Activated T-cell treated with anti-CD3 and anti-CD28 coated beads, Interleukin-2, amount 50 U/mL, for 1 hour (primary cell): ENCODE measurements at regions not wholly inside any gene's neighbourhood (a gene's known extent, or its start where the extent isn't known, plus 50 kb on each side); places are given as distances from the start of the nearest gene placed in this dataset.
"Not testable (repeated sequence)": the region's sequence is repeated elsewhere in the genome, so short reads cannot be mapped to it uniquely, and the experiment has no call there.

ENCODE experiments used
- DNase-seq: peaks from one replicate; pipeline ENCODE4 v3.0.0-alpha.2; 2020

DNA sequence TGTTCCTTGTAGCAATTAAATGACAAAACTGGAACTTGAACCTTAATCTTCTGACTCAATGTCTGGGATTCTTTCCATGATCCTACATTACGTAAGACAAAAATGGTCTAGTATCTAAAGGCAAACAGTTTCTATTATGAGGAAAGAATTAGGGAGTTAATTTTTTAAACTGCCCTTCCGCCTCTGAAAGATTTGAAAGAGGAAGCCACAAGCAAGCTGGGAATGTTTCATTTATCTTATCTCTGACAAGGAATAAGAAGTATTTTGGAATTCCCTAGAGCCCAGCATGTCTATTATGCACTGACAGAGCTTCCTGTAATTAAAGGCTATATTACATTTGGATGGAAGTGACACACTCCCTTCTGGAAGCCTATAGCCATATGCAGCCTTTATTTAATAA lies 558.8 kb upstream of the CDH2 start:
- DNase-seq = no peak

DNA sequence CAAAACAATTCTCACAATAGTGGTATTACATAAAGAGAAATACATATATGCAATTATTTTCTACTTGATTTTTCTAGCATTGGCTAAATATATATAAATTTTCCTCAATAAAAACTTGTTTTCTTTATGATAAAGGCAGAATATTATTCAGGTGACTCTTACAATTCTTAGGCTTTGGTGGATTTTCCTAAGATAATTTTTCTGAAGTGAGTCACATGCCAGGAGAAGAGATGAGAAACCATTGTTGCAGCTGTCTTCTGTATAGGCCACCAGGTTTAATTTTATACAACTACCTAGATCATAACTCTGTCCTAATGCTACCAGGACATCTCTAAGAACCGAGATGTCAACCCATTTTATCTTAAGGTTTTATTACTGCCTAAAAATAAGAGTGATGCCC lies 552.4 kb upstream of the CDH2 start:
- DNase-seq = no peak

DNA sequence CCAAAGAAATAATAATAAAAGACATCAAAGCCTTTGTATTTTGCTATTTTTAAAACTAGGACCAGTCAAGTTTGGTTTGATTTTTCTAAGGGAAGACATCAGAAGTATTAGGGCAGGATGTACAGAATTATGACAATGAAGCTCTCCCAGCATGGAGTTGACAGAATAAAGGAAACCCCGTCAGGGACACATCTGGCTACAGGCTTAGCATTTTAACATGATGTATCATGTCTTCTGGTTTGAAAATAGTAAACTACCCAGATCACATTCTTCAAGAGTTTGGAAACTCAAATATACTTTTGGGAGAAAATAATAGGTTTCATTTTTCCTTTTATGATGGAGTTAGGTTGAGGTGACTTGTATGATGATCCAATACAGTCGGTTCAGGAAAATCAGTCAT lies 552.0 kb upstream of the CDH2 start:
- DNase-seq = no peak

DNA sequence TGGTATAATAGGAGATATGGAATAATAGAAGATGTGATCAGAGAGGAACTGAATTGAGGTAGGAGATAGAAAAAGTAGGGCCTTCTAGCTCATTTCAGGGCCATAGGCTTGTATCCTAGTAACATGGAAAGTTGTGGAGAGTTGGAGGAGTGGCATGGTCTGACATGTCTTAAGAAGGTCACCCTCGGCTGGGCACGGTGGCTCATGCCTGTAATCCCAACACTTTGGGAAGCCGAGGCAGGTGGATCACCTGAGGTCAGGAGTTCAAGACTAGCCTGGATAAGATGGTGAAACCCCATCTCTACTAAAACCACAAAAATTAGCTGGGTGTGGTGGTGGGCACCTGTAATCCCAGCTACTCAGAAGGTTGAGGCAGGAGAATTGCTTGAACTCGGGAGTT lies 550.3 kb upstream of the CDH2 start:
- not testable (repeated sequence) for DNase-seq

DNA sequence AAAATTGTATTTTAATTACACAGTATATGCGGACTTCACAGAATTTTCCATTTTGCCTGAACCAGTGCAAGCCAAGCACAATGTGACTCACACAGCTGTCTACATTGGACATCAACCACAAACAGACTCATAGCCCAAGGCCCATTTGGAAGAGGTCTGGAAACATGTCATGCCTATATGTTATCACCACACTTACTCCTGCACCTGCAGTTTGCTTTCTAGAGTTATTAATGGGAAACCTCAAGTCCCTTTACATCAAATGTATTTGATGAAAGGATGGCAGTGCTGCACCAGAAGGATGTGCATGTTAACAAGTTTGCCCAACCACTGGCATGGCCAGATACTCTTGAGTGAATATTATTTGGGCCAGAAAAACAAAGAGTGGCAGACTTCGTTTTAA lies 548.9 kb upstream of the CDH2 start:
- no peak for DNase-seq

DNA sequence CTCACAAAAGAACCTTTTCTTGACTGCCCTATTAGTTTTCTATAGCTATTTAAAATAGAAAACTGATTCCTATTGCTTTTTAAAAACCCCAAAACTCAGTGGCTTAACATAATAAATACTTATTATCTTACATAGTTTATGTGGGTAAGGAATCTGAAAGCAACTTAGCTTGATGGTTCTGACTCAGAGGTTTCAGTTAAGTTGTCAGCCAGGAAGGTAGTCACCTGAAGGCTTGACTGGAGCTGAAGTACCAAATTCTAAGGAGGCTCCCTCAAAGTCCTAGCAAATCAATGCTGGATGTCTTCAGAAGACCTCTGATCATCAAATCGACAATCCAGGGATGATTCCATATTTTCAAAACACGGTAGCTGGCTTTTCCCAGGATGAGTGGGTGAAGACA lies 546.6 kb upstream of the CDH2 start:
- no peak for DNase-seq

DNA sequence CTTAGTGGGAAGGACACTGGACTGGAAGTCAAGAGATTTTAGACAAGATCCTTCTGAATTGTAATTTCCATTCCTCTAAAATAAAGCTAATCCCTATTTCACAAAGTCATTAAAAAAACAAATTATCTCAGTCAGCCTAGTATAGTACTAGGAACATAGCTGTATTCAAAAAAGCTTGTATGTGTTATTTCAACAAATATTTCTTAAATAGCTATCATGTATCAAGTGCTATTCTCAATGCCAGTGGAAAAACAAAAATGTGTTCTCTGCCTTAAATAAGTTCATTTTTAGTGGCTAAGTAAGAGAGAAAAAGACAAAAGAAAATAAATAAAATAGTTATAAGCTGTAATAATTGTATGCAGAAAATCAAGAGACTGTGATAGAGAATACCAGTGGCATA lies 541.8 kb upstream of the CDH2 start:
- no peak for DNase-seq

DNA sequence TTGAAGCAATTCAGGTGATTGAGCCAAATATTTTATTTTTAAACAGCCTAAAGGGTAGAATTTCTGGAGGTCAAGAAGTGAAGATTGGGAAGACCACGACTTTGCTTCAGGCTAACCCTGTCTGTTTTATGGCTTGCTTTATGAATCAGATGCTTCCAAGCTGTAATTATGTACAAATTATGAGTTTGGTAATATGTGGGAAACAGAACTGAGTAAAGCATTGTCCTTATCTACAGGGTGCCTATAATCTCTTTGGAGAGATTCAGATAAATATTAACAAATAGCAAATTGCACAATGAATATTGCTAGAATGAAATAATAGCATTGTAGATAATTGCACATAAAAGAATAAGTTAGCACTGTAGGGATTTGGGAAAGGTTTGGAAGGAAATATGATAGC lies 539.4 kb upstream of the CDH2 start:
- DNase-seq = no peak

DNA sequence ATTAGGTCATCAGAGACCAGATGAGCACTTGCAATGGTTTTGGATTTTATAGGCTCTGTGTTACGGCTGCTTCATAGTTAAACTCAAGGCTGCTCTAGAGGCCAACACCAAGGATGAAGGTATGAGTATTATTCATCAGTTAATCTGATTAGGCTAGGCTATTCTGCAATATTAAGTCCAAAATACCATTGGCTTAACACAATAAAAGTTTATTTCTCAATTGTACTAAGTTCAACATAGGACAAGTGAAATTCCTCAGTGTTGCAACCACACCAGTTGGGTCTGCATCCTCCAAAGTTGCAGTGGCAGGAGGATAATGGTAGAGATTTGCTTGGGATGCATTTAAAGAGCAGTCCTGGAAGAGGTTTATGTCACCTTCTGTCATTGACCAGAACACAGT lies 538.3 kb upstream of the CDH2 start:
- no peak for DNase-seq

DNA sequence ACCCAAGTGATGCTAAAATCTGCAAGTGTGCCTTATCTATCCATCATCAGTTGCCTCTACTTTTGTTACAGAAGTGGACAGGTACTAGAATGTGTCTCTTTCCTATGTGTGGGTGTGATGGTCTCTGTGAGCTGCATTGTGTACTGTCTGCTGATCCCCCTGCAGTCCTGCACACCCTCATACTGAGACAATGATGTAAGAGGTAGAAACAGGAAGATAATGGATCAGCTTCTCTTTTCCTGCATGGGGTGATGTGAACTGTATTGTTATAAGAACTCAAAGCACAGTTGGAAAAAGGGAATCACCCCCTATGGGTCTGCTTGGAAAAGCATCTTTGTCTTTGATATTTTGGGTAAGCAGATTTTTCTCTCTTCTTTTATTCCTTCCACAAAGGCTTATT lies 537.6 kb upstream of the CDH2 start:
- no peak for DNase-seq

DNA sequence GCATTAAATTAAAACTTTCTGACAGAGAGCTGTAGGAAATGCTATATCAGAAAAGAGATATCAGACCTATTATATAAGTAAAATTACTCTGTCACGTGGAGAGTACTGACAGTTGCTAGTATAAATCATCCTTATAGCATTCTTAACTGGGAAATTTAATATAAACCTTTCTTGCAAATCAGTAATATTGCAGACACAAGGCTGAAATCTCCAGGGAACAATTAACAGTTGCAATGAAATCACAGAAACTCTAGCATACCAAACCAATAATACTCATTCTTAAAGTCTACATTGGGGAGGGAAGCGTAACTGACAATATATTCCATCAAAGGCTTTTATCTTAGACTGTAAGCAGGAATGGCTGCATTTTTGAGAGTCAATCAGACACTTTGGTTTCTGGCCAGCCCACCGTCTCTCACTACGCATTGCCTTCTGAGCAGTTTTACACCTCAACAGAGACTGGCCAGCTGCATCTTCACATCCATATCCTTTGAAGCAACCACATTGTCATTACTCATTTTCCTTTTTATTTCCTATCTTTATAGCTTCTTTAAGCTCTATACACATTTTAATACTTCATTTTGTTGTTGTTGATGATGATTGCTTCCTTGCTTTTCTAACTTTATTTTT lies 536.0 kb upstream of the CDH2 start:
- no peak for DNase-seq

DNA sequence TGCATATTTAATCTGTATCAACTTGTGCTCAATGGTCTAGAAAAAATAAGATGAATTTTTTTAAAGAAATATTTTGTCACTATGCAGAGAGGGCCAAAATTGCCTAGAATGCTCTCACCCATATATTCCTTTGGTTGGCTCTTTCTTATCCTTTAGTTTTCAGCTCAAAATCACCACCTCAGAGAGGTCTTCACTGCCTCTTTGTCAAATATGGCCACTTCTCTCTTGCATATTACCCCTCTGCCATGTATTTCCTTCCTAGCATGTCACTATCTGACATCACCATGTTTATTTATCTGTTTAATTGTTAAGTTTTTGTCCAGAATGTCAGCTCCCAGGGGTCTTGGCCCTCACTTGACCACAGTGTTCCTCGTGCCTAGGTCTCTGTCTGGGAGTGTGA lies 535.2 kb upstream of the CDH2 start:
- no peak for DNase-seq

DNA sequence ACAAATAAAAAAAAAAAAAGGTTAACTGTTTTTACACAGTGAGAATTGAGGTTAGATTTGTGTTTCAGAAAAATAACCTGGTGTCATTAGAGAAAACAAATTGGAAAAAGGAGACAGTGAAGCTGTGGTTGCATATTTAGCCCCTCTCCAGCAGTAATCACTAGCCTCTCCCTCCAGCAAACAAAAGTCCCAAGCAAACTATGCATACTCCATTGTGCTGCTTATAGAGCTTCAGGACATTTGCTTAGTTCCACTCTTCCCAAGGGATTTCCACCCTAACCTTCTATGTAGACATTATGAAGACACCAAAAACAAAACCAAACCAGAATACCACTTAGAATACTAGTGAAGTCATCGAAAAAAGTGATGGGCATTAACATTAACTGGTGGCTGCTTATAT lies 534.2 kb upstream of the CDH2 start:
- no peak for DNase-seq

DNA sequence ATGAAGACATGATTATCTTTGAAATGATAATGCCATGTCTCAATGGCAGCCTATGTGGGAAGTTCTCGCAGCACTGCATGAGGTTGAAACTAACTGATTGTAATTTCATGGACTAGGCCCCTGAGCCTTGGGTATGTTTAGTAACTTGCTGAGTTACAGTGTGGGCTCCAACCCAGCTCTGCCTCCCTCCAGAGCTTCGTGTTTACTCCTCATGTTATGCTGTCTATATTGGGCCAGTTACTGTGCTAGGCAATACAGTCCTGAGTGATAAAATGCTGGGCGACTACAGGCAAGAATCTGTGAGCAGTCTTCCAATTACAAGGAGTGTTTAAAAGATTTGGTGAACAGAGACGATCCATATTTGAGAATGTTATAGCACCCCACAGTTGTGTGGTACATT lies 530.1 kb upstream of the CDH2 start:
- DNase-seq = no peak

DNA sequence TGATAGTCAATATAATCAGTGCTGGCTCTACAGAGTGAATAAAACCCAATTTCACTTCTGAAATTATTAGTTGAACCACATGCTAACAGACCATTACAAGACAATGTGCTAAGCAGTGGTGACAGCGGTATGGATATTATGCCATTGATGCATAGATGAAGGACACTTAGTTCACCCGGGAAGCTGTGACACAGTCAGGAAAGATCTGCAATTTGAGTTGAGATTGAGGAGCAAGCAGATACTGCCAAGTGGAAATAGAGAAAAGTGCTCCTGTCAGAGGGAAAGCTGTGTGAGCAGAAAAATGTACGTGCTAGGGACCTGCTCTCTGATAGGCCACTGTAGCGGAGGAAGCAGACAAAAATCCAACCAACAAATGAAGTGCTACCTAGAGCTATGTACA lies 529.5 kb upstream of the CDH2 start:
- no peak for DNase-seq

DNA sequence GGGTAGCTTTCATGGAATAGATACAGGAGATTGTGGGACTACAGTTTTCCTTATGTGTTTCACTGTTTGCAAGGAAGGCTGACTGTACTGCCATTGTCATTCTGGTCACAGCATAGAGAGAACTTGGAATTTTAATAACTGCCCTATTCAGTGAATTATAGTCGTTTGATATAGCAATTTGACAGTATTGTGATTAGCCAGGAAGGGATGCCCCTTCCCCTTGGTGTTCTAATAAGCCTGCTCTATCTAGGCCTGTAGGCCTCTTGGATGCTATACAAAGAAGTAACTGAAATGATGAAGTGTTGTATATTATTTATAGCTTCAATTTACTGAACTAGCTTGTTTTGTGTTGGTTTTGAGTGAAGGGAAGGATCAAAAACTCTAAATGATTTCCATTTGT lies 528.6 kb upstream of the CDH2 start:
- DNase-seq = no peak

DNA sequence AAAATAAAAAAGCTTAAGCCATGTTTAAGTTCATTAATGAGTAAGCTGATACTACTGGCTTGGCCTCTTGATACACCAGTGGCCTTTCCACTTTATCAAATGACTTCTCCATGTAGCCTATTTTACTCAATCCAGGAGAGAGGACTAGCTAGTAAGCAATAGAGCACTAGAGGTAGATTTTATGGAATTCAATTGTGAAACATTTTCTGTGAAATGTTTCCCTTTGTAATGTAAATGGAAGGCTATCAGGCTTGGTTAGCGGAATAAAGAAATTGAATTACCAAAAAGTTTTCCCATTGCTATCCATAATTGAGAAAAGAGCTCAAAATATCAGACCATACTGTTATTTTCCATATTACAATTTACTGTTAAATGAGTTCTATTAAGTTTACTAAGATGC lies 515.4 kb upstream of the CDH2 start:
- DNase-seq = no peak

DNA sequence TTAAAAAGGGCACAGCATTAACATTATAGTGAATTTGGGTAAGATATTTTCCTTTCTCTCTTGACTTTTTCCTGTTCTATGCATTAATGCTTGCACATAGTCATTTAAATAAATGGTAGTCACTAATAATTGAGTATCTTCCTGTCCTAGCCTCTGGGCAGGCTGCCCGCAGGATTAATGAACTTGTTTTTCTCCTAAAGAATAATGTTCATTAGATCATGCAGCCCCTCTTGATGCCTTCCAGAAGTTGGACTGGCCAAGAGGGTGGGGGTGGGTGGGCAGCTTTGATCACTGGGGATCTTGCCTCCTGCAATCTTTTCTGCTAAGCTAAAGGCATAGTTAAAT lies 514.5 kb upstream of the CDH2 start:
- DNase-seq = no peak

DNA sequence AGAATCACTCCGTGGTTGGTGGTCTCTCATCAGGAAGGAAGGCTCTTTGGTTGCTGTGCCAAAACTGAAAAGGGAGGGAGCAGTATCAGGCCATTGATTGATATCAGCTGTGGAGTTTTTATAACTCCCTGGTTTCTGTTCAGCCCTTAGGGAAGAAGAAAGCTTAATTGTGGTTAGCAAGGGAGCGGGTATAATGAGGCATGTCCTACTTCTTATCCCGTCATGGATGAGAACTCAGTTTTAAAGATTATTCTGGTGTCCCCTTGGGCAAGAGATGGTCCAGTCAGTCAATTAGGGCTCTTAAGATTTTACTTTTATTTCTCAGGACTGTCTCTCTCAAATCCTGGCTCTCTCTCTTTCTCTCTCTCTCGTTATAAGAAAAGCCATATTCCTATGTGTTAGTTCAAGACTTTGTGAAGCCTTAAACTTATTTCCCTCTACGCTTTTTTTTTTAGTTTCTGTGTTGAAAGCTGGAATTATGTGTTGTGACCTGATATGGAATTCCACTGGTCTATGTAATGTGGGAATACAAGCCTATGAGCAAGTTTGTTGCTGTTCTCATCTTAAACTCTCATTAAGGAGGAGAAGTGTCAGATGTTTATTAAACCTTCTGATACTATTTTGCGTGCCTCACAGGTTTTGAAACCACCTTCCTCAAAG lies 514.0 kb upstream of the CDH2 start:
- no peak for DNase-seq

DNA sequence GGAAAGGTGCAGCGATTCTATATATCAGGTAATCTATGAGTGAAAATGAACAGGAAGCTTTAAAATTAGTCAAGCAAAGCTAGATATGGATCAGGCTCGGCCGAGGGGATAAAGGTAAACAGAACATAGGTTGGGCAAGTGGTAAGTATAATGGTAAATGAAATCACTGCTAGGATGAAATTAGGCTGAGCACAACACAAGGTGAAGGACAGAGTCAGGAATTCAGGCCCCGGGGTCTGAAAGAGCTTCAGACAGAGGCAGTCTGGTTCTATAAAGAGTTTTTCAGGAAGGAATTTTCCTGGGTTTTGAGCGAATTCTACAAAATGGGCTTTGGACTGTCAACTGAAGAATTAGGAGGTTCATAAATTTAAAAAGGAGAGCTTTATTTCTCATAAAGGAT lies 513.2 kb upstream of the CDH2 start:
- no peak for DNase-seq

DNA sequence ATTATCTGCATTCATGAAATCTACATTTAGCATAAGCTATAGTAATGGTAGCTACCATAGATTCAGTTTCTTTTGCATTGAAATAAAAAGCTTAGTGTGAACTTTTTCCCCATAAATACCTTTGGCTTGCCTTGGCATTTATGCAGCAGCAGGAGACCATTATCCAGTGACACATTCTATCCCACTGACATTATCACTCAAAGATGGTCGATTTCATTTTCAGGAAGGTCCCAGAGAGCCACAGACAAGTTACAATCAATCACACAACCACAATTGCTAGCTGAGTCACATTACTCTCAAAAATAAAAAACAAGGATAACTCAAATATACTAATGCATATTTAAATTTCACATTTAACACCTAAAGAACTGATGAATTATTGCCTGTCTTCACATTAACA lies 512.7 kb upstream of the CDH2 start:
- DNase-seq = no peak

DNA sequence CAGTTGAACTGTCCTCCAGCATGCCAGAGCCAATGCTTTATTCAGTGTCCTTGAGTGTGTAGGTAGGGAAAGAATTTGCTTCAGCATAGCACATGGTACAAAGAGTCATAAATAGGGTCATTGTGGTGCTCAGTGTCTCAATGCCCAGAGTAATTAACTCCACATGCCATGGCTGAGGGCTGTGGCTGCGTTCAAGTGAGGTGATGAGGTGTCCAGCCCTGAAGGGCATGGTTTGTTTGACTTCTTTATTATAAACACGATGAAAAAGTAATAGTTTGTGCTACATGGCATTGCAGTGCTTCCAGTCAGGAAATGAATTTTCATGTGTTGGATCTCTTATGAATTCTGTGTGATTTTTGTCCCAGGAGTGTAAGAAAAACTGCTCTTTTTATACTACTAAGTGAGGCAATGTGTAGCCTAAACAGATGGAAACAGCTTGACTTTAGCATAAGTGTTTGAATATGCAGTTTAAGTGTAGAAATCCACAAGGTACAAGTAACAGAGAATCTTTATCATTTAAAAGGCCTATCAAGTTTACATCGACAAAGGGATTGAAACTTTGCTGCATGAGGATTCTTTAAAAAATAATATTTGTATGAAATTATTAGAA lies 507.9 kb upstream of the CDH2 start:
- DNase-seq = no peak

DNA sequence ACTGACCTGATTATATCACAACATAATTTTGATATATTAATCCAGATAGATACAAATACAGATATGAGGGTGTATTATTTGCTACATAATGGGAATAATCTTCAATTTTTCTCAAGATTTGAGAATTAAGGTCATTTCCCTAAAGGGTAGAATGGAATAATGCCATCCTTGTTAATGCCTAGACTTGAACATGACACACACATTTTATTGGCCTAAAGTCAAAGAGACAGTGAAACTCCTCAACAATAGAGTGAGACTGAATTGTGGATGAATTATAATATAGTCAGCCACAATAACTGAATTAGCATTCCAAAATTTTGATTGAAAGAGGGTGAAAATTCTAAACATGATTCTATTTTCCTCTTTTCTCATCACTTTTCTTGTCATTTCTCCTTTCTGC lies 506.0 kb upstream of the CDH2 start:
- no peak for DNase-seq

DNA sequence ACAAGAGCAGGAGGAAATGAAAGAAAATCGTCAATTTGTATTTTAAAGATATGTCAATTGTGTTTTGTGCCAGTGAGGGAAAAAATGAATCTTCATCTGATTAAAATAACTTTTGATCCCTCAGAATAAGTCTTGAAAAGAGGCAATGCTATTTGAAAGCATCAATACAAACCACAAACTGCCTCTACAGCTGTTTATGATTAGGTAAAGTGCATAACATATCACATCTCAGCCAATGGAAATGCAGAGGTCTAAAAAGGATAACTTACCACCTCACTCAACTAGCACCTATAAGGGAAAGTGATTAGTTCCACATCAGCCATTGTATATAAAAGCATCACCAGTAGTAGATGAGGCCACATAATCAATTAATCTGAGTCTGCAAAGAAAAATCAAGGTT lies 492.2 kb upstream of the CDH2 start:
- no peak for DNase-seq

DNA sequence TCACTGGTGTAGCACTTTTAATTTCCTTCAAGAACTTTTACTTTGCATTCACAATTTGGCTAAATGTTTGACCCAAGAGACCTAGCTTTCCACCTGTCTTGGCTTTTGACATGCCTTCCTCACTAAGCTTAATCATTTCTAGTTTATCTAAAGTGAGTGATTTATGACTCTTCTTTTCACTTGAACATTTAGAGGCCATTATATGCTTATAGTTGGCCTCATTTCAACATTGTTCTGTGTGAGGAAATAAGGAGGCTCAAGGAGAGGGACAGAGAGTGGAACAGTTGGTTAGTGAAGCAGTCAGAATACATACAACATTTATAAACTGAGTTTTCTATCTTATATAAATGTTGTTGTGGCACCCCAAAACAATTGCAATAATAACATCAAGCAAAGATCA lies 489.3 kb upstream of the CDH2 start:
- no peak for DNase-seq
